ENCODE measurements at regions not wholly inside any gene's neighbourhood (a gene's known extent, or its start where the extent isn't known, plus 50 kb on each side); places are given as distances from the start of the nearest gene placed in this dataset.
"Not testable (repeated sequence)": the region's sequence is repeated elsewhere in the genome, so short reads cannot be mapped to it uniquely, and the experiment has no call there.

GRCh38 chr6:151671195-151671594 is 136.3 kb upstream of the ESR1 start:
- no peak for DNase-seq

- DNase-seq, result no peak
Observed at GRCh38 chr6:151674578-151674977, 132.9 kb upstream of the ESR1 start.

- DNase-seq, result peak; percentile 38 to 79 (median 44)
Observed at GRCh38 chr6:151675746-151676459, 131.6 kb upstream of the ESR1 start.

GRCh38 chr6:151676460-151676945 is 131.0 kb upstream of the ESR1 start:
- no peak for DNase-seq

- DNase-seq, result no peak
Observed at GRCh38 chr6:151677404-151677803, 130.1 kb upstream of the ESR1 start.

- DNase-seq, result no peak
Observed at GRCh38 chr6:151679081-151679480, 128.4 kb upstream of the ESR1 start.

- no peak for DNase-seq
Observed at GRCh38 chr6:151679941-151680340, 127.5 kb upstream of the ESR1 start.

GRCh38 chr6:151680846-151681432 is 126.5 kb upstream of the ESR1 start:
- peak in 2 of 3 experiments; percentile 1 to 22 for DNase-seq

- no peak for DNase-seq
Observed at GRCh38 chr6:151681433-151682059, 125.9 kb upstream of the ESR1 start.

- DNase-seq, result no peak
Observed at GRCh38 chr6:151682251-151682650, 125.2 kb upstream of the ESR1 start.

GRCh38 chr6:151682922-151683321 is 124.6 kb upstream of the ESR1 start:
- no peak for DNase-seq

- no peak for DNase-seq
Observed at GRCh38 chr6:151683381-151683780, 124.1 kb upstream of the ESR1 start.

GRCh38 chr6:151689499-151690201 is 117.8 kb upstream of the ESR1 start:
- DNase-seq, result no peak

GRCh38 chr6:151690303-151690702 is 117.2 kb upstream of the ESR1 start:
- no peak for DNase-seq

GRCh38 chr6:151690768-151691562 is 116.5 kb upstream of the ESR1 start:
- no peak for DNase-seq

GRCh38 chr6:151692216-151692615 is 115.3 kb upstream of the ESR1 start:
- DNase-seq, result no peak

- DNase-seq, result no peak
Observed at GRCh38 chr6:151693366-151693765, 114.1 kb upstream of the ESR1 start.

- no peak for DNase-seq
Observed at GRCh38 chr6:151695156-151695555, 112.3 kb upstream of the ESR1 start.

- not testable (repeated sequence) for DNase-seq
Observed at GRCh38 chr6:151696302-151696701, 111.2 kb upstream of the ESR1 start.

- no peak for DNase-seq
Observed at GRCh38 chr6:151698931-151699700, 108.4 kb upstream of the ESR1 start.

- DNase-seq, result no peak
Observed at GRCh38 chr6:151699719-151700118, 107.8 kb upstream of the ESR1 start.
